ENCODE measurements at regions not wholly inside any gene's neighbourhood (a gene's known extent, or its start where the extent isn't known, plus 50 kb on each side); places are given as distances from the start of the nearest gene placed in this dataset.

- Histone ChIP-seq H3K4me3 (ENCODE audit: low read depth, low read length) (no peak overlapping the region), H3K27ac (no peak overlapping the region), H3K36me3 (no peaks in the 10 kb centered on the region), H3K9me3 (ENCODE audit: severe bottlenecking) (no peaks in the 10 kb centered on the region), H3K27me3 (ENCODE audit: insufficient read depth, low read depth, severe bottlenecking) (no peaks in the 10 kb centered on the region)
- no peak for DNase-seq
- no peak for TF ChIP-seq CTCF (IDR thresholded peaks at IDR 0.05; ENCODE audit: low read depth, low read length)
Measured at GRCh38 chr1:240711020-240711419, 99.1 kb upstream of the GREM2 start.

GRCh38 chr1:240709676-240710075 lies 97.7 kb upstream of the GREM2 start:
- no peak overlapping the region for H3K27ac ChIP-seq
- DNase-seq: no peak
- no peak for TF ChIP-seq CTCF (IDR thresholded peaks at IDR 0.05; ENCODE audit: low read depth, low read length)
- H3K9me3 ChIP-seq (ENCODE audit: severe bottlenecking): no peaks in the 10 kb centered on the region
- H3K36me3 ChIP-seq: no peaks in the 10 kb centered on the region
- no peak overlapping the region for H3K4me3 ChIP-seq (ENCODE audit: low read depth, low read length)
- H3K27me3 ChIP-seq (ENCODE audit: insufficient read depth, low read depth, severe bottlenecking): no peaks in the 10 kb centered on the region

GRCh38 chr1:240706150-240706935 lies 94.4 kb upstream of the GREM2 start:
- Histone ChIP-seq H3K27me3 (ENCODE audit: insufficient read depth, low read depth, severe bottlenecking) (no peaks in the 10 kb centered on the region), H3K9me3 (ENCODE audit: severe bottlenecking) (no peaks in the 10 kb centered on the region), H3K36me3 (no peaks in the 10 kb centered on the region), H3K27ac (no peak overlapping the region), H3K4me3 (ENCODE audit: low read depth, low read length) (no peak overlapping the region)
- TF ChIP-seq CTCF (IDR thresholded peaks at IDR 0.05; ENCODE audit: low read depth, low read length): no peak
- no peak for DNase-seq

GRCh38 chr1:240705579-240705978 lies 93.6 kb upstream of the GREM2 start:
- no peak for DNase-seq
- Histone ChIP-seq H3K9me3 (ENCODE audit: severe bottlenecking) (no peaks in the 10 kb centered on the region), H3K27ac (no peak overlapping the region), H3K27me3 (ENCODE audit: insufficient read depth, low read depth, severe bottlenecking) (no peaks in the 10 kb centered on the region), H3K36me3 (no peaks in the 10 kb centered on the region), H3K4me3 (ENCODE audit: low read depth, low read length) (no peak overlapping the region)
- TF ChIP-seq CTCF (IDR thresholded peaks at IDR 0.05; ENCODE audit: low read depth, low read length): no peak

- Histone ChIP-seq H3K4me3 (ENCODE audit: low read depth, low read length) (no peak overlapping the region), H3K9me3 (ENCODE audit: severe bottlenecking) (no peaks in the 10 kb centered on the region), H3K27me3 (ENCODE audit: insufficient read depth, low read depth, severe bottlenecking) (no peaks in the 10 kb centered on the region), H3K27ac (no peak overlapping the region), H3K36me3 (no peaks in the 10 kb centered on the region)
- no peak for TF ChIP-seq CTCF (IDR thresholded peaks at IDR 0.05; ENCODE audit: low read depth, low read length)
- no peak for DNase-seq
Measured at GRCh38 chr1:240701412-240701811, 89.5 kb upstream of the GREM2 start.

GRCh38 chr1:240695416-240695815 lies 83.5 kb upstream of the GREM2 start:
- H3K27ac ChIP-seq: no peak overlapping the region
- no peak overlapping the region for H3K4me3 ChIP-seq (ENCODE audit: low read depth, low read length)
- H3K9me3 ChIP-seq (ENCODE audit: severe bottlenecking): no peaks in the 10 kb centered on the region
- no peaks in the 10 kb centered on the region for H3K36me3 ChIP-seq
- no peak for TF ChIP-seq CTCF (IDR thresholded peaks at IDR 0.05; ENCODE audit: low read depth, low read length)
- no peaks in the 10 kb centered on the region for H3K27me3 ChIP-seq (ENCODE audit: insufficient read depth, low read depth, severe bottlenecking)
- DNase-seq: no peak

Data from WERI-Rb-1 (cell line).